ENCODE measurements at regions not wholly inside any gene's neighbourhood (a gene's known extent, or its start where the extent isn't known, plus 50 kb on each side); places are given as distances from the start of the nearest gene placed in this dataset.
"Not testable (repeated sequence)": the region's sequence is repeated elsewhere in the genome, so short reads cannot be mapped to it uniquely, and the experiment has no call there.

- Histone ChIP-seq H3K4me1 (no peaks in the 10 kb centered on the region), H3K27me3 (peaks cover 0 to 10% (median 0%) of the 10 kb centered on the region in 7 donors), H3K36me3 (no peaks in the 10 kb centered on the region), H3K4me3 (no peak overlapping the region), H3K27ac (no peak overlapping the region), H3K9me3 (peaks cover 0 to 20% (median 0%) of the 10 kb centered on the region in 11 donors)
- no peak for DNase-seq
- TF ChIP-seq CTCF (IDR thresholded peaks at IDR 0.05), result no peak
- intact Hi-C loops (cut with DNase I), result no loop called here
- ATAC-seq, result no peak
- WGBS, 2 donors, result 81 to 89% methylated on average over 37 of the region's 37 CpGs
These were observed 2798.7 kb upstream of the TEKT4 start for GRCh38 chr2:92072461-92073035.

- WGBS, 2 donors, result 91 to 95% methylated on average over 58 to 60 of the region's 60 CpGs
- Histone ChIP-seq H3K27ac (no peak overlapping the region), H3K4me3 (no peak overlapping the region), H3K4me1 (no peaks in the 10 kb centered on the region), H3K36me3 (no peaks in the 10 kb centered on the region), H3K9me3 (peaks cover 0 to 20% (median 0%) of the 10 kb centered on the region in 11 donors), H3K27me3 (peaks cover 0 to 11% (median 0%) of the 10 kb centered on the region in 7 donors)
- ATAC-seq, result no peak
- no peak for DNase-seq
- intact Hi-C loops (cut with DNase I), result no loop called here
- no peak for TF ChIP-seq CTCF (IDR thresholded peaks at IDR 0.05)
These were observed 2798.0 kb upstream of the TEKT4 start for GRCh38 chr2:92073036-92073814.

- ATAC-seq (no peak), DNase-seq (no peak)
- H3K4me1 ChIP-seq, result no peaks in the 10 kb centered on the region
- no peak overlapping the region for H3K27ac ChIP-seq
- intact Hi-C loops (cut with DNase I), result no loop called here
- H3K9me3 ChIP-seq, result peaks cover 0 to 27% (median 0%) of the 10 kb centered on the region in 11 donors
- H3K27me3 ChIP-seq, result peaks cover 0 to 11% (median 0%) of the 10 kb centered on the region in 7 donors
- TF ChIP-seq CTCF (IDR thresholded peaks at IDR 0.05), result no peak
- H3K36me3 ChIP-seq, result no peaks in the 10 kb centered on the region
- H3K4me3 ChIP-seq, result no peak overlapping the region
- 88 to 93% methylated on average over 45 of the region's 45 CpGs for WGBS, 2 donors
These were observed 2797.2 kb upstream of the TEKT4 start for GRCh38 chr2:92073815-92074548.

GRCh38 chr2:92074549-92074898 lies 2796.7 kb upstream of the TEKT4 start:
- DNase-seq (peak in 1 of 2 donors; percentile 5), ATAC-seq (no peak)

GRCh38 chr2:92075363-92075762 lies 2795.9 kb upstream of the TEKT4 start:
- WGBS, 2 donors, result 77 to 81% methylated on average over 2 of the region's 2 CpGs
- not testable (repeated sequence) for ATAC-seq

More at GRCh38 chr2:92074549-92074898, 2796.7 kb upstream of the TEKT4 start:
- intact Hi-C loops (cut with DNase I), result no loop called here
- WGBS, 2 donors, result 73 to 74% methylated on average over 26 to 29 of the region's 29 CpGs
- Histone ChIP-seq H3K9me3 (peaks cover 0 to 30% (median 0%) of the 10 kb centered on the region in 11 donors), H3K27me3 (peaks cover 0 to 11% (median 0%) of the 10 kb centered on the region in 7 donors), H3K36me3 (no peaks in the 10 kb centered on the region), H3K4me3 (no peak overlapping the region), H3K27ac (no peak overlapping the region), H3K4me1 (no peaks in the 10 kb centered on the region)
- no peak for TF ChIP-seq CTCF (IDR thresholded peaks at IDR 0.05)

More at GRCh38 chr2:92075363-92075762, 2795.9 kb upstream of the TEKT4 start:
- intact Hi-C loops (cut with DNase I); H3K4me3 ChIP-seq; H3K36me3 ChIP-seq; H3K4me1 ChIP-seq; H3K27ac ChIP-seq; DNase-seq: not testable (repeated sequence)
- Histone ChIP-seq H3K9me3 (peaks cover 0 to 37% (median 0%) of the 10 kb centered on the region in 11 donors), H3K27me3 (peaks cover 0 to 11% (median 0%) of the 10 kb centered on the region in 7 donors)
